Renal pelvis (tissue), 1 donor: ENCODE measurements at regions not wholly inside any gene's neighbourhood (a gene's known extent, or its start where the extent isn't known, plus 50 kb on each side); places are given as distances from the start of the nearest gene placed in this dataset.
"Not testable (repeated sequence)": the region's sequence is repeated elsewhere in the genome, so short reads cannot be mapped to it uniquely, and the experiment has no call there.

Experiments used
- DNase-seq: peaks from one replicate; pipeline ENCODE4 v3.0.0-alpha.2; 2013

- no peak for DNase-seq
Observed at GRCh38 chr4:74544655-74545361, 99.9 kb downstream of the AREG start.

DNA sequence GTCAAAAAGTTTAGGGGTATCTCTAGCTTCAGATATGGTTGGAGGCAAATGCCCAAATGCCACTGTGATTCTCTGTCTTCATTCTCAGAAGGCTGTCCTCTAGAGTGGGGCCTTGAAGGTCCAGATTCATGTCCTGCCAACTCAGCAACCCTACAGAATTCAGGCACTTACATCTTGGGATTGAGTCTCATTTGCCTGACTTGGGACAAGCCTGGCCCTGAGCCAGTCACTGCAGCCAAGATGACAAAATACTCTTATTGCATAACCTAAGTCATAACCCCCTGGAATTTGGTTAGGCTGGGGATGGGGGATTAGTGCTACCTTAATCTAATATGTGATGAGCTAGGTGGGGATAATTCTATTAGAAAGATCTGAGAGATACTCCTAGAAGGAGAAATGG lies 100.5 kb downstream of the AREG start:
- no peak for DNase-seq

- DNase-seq, result no peak
Observed at GRCh38 chr4:74546057-74546456, 101.1 kb downstream of the AREG start.

GRCh38 chr4:74547042-74547441 lies 102.1 kb downstream of the AREG start:
- DNase-seq, result no peak

GRCh38 chr4:74548561-74548960 lies 103.6 kb downstream of the AREG start:
- no peak for DNase-seq

- DNase-seq, result no peak
Observed at GRCh38 chr4:74549936-74550335, 105.0 kb downstream of the AREG start.

DNA sequence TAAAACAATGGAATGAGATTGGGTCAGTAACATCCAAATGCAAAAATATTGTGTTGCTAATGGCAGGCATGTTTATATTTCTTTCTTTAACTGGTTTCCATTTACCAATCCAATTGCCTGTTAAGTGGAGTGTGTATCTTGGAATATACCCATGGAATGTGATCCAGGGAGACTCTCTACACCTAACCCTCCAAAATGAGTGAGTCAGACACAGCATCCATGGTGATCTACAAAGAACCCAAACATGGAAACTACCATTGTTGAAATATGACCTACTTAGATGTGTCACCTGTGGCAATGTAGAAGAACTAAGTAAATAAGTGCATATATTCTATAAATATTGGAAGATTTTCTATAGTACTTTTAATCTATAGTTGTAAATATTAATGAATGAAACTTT lies 110.3 kb downstream of the AREG start:
- no peak for DNase-seq

DNA sequence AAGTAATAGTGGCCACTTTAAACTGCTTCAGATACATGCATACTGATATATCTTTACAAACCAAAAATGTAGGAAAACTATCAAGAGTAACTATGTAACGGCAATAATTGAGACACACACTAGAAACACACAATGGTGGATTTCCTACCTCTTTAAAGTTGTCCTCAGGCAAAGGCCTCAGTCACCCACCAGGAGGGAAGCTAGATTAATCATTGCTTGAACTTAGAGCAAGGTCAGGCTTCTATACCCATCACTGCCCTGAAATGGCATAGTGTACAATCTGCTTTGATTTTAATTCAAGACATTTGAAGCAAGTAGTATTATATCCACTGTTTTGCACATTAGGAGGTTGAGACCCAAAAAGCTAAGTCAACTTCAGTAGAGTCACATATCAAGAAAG lies 110.9 kb downstream of the AREG start:
- DNase-seq, result no peak

DNA sequence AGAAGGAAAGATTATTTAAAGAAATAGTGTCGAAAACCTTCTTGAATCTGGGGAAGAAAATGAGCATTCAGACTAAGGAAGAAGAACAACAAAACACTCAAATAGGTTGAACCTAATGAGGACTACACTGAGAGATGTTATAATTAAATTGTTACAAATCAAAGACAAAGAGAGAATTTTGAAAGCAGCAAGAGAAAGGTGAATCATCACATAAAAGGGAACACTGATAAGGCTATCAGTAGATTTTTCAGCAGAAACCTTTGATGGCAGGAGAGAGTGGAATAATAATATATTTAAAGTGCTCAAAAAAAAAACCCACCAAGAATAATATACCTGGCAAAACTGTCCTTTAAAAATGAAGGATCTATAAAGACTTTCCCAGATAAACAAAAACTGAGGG lies 114.9 kb downstream of the AREG start:
- no peak for DNase-seq

GRCh38 chr4:74567981-74568380 lies 123.0 kb downstream of the AREG start:
- DNase-seq, result no peak

DNA sequence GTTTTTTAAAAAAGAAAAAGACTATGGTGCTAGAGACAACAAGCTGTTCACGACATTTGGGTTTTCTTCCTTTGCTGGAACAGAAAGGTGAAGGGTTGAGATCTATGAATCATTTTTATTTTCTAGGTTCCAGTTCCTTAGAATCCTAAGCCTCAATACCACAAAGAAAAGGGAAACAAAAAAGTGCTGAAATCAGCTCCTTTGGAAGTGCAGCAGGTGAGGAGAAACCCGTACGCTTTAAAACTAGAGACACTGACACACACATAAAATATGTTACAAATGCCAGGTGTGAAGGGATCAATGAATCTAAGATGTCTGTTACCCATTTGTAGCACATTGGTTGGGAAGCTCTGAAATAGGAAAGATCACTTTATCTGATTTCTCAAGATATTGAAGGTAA lies 125.2 kb downstream of the AREG start:
- no peak for DNase-seq

DNA sequence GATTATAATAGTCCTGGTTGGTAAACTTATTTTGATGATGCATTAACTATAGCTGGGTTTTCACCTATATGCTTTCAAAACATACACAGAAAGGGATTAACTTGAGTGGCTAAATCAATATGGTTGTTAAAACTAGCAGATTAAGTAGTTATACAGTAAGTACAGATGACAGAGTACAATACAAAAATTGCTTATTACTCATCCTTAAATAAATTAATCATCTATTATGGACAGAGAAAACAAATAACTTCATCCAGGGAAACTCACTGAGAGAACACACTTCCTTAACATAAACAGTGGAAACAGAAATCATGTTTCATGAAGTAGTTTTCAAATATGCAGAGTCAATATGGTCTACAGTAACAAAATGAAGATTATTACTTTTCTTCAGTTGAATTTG lies 133.4 kb downstream of the AREG start:
- no peak for DNase-seq

GRCh38 chr4:74578865-74579264 lies 133.9 kb downstream of the AREG start:
- not testable (repeated sequence) for DNase-seq

DNA sequence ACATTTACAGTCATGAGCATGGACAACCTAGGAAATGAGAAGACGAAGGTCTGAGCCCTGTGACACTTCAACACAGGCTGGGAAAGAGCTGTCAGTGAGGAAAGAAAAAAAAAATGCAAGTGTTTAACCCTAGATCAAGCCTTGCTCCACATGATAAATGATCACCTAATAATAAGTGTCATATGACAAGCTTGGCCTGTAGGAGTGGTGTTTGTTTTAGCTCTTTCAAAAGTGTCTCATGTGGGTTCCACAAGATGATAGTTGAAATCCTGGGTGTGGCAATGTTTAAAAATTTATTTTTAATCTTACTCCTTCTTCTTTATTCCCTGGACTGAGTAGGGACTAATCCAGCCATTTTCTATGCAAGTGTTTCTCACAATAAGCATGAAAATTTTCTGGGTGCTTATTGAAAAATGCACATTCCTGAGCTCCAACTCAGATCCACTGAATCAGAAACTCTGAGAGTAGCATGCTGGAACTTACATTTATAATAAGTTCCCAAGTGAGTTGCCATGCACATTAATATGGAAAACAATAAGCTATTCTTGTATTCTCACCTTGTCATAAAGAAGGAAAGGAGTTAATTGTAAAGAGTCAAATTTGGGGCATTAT lies 138.3 kb downstream of the AREG start:
- DNase-seq, result no peak

DNA sequence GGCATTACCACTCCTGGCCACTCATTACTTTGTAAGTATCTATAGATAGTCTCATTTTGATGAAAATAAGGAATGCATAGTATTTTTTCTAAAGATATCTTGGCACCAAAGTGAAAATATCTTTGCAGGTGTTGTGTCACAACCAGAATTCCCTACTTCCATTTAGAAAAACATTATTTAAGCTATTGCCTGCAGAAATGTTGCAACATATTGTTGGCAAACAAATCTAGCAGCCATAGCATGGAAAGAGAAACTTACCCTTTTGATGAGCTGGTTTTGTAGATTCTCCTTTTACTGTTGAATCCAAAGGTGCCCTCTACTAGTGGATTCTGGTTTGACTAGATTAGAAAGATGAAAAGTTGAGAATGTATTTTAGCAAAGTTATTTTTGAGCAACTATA lies 138.8 kb downstream of the AREG start:
- DNase-seq, result no peak

- DNase-seq, result no peak
Observed at GRCh38 chr4:74588350-74588749, 143.4 kb downstream of the AREG start.

DNA sequence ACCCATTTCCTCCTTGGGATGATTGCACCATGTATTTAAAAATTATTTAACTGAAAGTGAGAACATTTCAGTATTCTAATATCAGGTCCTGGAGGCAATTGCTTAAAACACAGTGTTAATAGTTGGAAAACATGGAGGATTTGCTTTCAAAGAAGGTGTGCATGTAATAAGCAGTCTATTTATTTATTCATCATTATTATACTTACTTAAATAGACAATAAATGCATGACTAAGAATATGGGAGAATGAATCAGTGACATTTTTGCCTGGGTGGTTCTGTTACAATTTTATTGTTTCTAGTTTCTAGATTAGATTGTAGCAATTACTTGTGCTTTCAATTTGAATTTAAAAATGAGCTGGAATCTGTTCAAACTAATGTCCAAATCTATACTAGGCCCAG lies 145.5 kb downstream of the AREG start:
- DNase-seq, result no peak

- no peak for DNase-seq
Observed at GRCh38 chr4:74598611-74599325, 153.8 kb downstream of the AREG start.

DNA sequence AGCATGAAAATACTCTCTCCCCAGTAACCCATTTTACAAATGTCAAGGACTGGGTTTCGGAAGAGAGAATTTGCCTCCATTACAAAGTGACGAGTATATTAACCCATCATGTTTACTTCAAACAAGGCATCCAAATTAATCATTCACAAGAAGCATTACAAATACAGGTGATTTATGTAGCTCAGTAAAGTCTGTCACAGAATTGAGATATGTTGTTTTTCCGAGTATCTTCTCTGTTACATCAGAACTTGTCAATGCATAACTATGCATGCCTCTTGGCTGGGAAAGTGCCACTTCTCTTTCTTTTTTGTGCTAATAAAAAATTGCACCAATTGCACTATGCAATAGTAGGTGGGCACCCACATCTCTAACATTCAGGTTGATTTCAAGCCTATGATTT lies 158.2 kb downstream of the AREG start:
- no peak for DNase-seq

- DNase-seq, result no peak
Observed at GRCh38 chr4:74608151-74608949, 163.4 kb downstream of the AREG start.

GRCh38 chr4:74610491-74610890 lies 165.6 kb downstream of the AREG start:
- no peak for DNase-seq

DNA sequence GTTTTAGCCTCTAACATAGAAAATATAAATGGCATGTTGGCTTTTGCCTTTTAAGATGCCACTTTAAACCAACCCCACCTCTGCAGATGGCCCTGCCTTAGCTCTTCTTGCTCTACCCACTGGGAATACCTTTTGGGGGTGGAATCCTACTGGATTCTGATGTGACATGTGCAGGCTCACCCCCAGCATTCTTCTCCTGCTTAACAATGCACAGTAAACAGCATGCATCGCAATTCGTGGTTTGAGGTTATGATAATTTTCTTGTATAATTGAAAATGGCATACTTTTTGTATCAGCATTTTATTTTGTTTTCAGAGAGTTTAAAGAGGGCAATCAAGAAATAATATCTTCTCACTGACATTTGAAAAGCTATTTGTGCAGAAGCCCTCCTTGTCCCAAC lies 167.9 kb downstream of the AREG start:
- DNase-seq, result no peak

- no peak for DNase-seq
Observed at GRCh38 chr4:74613266-74613665, 168.3 kb downstream of the AREG start.
